Breast epithelium (tissue), 3 donors: ENCODE measurements at regions not wholly inside any gene's neighbourhood (a gene's known extent, or its start where the extent isn't known, plus 50 kb on each side); places are given as distances from the start of the nearest gene placed in this dataset.

Experiments used
- POLR2A ChIP-seq: fragments of 450-650 bp; IDR thresholded peaks from one replicate; pipeline ENCODE4 v1.6.1; 2016; ENCODE audit warnings: antibody characterized with exemption, mild to moderate bottlenecking, moderate library complexity
- POLR2AphosphoS5 ChIP-seq, 3 donors: sonication (generic); formaldehyde crosslinking; IDR thresholded peaks; one replicate each; pipeline ENCODE4 v1.6.1; 2017; ENCODE audit warnings: antibody characterized with exemption in 3 of 3
- TF ChIP-seq, protein P1 (sequence below), 3 donors: fragments of 450-650 bp; IDR thresholded peaks; one replicate each; pipeline ENCODE4 v1.5.1; 2016 to 2017; ENCODE audit warnings: antibody characterized with exemption in 3 of 3, mild to moderate bottlenecking in 3 of 3, moderate library complexity in 3 of 3

- TF ChIP-seq, protein P1, sequence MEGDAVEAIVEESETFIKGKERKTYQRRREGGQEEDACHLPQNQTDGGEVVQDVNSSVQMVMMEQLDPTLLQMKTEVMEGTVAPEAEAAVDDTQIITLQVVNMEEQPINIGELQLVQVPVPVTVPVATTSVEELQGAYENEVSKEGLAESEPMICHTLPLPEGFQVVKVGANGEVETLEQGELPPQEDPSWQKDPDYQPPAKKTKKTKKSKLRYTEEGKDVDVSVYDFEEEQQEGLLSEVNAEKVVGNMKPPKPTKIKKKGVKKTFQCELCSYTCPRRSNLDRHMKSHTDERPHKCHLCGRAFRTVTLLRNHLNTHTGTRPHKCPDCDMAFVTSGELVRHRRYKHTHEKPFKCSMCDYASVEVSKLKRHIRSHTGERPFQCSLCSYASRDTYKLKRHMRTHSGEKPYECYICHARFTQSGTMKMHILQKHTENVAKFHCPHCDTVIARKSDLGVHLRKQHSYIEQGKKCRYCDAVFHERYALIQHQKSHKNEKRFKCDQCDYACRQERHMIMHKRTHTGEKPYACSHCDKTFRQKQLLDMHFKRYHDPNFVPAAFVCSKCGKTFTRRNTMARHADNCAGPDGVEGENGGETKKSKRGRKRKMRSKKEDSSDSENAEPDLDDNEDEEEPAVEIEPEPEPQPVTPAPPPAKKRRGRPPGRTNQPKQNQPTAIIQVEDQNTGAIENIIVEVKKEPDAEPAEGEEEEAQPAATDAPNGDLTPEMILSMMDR (IDR thresholded peaks at IDR 0.05): no peak
- TF ChIP-seq POLR2A (no peak), POLR2AphosphoS5 (IDR thresholded peaks at IDR 0.05) (no peak)
These were observed 265.3 kb upstream of the MMS22L start for GRCh38 chr6:97548354-97548753.
